ENCODE measurements at regions not wholly inside any gene's neighbourhood (a gene's known extent, or its start where the extent isn't known, plus 50 kb on each side); places are given as distances from the start of the nearest gene placed in this dataset.

GRCh38 chr2:126389446-126389845 lies 266.5 kb upstream of the GYPC start:
- TF ChIP-seq CTCF (conservative IDR thresholded peaks at IDR 0.05 in 1 of 2, IDR thresholded peaks at IDR 0.05 in 1 of 2; ENCODE audit: extremely low read depth in 1 of 2, insufficient read depth in 1 of 2, low read depth in 1 of 2, low read length in 2 of 2): no peak
- no peak for TF ChIP-seq EZH2 (IDR thresholded peaks at IDR 0.05; ENCODE audit: borderline replicate concordance, low read length)
